ENCODE measurements at regions not wholly inside any gene's neighbourhood (a gene's known extent, or its start where the extent isn't known, plus 50 kb on each side); places are given as distances from the start of the nearest gene placed in this dataset.

DNA sequence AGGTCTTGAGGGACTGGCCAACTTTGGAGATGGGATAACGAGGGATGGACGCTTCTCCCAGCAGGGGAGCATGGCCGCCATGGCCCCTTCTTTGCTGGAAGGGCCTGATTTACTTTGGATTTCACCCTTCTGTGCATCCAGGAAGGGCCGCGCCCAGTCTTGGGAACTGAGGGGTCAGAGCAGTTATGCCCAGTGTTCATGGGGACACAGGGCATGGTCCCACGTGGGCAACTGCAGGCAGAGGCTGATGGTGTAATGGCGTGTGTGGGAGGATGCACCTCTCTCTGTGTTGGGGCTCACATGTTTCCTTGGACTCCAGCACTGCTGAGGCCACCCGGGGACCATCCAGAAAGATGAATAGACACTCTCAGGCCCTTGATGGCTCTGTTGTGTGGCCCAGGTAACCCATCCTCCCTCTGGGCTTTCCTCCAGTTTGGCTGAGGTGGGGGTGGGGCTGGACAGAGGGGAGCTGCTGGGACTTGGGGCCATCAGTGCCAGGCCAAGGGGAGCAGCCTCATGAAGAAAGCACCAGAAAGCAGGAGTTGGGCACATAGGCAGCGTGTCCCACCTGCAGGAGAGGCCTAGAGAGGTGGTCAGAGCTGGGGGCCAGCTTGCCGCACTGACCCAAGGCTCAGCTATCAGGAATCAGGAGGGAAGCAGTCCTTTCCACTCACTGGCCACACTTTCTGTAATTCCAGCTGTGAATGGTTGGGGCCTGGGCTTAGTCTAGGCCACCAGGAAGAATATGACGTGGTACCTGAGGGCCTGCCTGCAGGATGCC, 1033.9 kb downstream of the TBC1D22A start:
- TF ChIP-seq POLR2AphosphoS5 (IDR thresholded peaks at IDR 0.05; ENCODE audit: low read depth, low read length) (no peak), SPI1 (IDR thresholded peaks at IDR 0.05; ENCODE audit: low read depth, low read length) (no peak)

All from GM12891 (cell line).